ENCODE measurements at regions not wholly inside any gene's neighbourhood (a gene's known extent, or its start where the extent isn't known, plus 50 kb on each side); places are given as distances from the start of the nearest gene placed in this dataset.
"Not testable (repeated sequence)": the region's sequence is repeated elsewhere in the genome, so short reads cannot be mapped to it uniquely, and the experiment has no call there.

DNA sequence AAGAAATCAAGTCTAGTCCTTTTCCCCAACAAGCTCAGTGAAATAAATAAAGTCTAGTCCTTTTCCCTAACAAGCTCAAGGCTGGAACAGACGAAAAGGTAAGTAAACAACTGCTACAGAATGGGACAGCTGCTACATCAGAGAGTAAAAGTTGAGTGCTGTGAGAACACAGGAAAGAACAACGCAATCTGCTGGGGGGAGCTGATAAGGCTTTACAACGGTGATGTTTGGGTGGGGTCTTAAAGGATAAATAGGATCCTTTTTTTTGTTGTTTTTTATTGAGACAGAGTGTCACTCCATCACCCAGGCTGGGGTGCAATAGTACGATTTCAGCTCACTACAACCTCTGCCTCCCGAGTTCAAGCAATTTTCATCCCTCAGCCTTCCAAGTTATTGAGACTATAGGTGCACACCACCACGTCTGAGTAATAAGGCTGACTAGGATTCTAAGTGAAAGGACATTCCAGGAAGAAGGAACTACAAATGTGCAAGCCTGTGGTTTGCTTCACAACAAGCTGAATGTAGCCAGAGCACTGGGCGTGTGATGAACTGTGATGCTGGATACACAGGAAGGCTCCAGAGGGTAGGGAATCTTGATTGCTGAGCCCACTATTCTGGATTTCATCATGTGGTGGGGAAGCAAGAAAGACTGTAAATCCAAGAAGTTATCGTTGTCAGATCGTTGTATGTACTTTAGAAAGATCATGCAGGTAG lies 54.7 kb upstream of the KCTD7 start:
- H3K4me1 Mint-ChIP-seq: peaks cover 25% of the 10 kb centered on the region
- H3K27ac Mint-ChIP-seq; H3K9me3 Mint-ChIP-seq; intact Hi-C loops (cut with micrococcal nuclease); H3K27me3 Mint-ChIP-seq; DNase-seq; H3K4me3 Mint-ChIP-seq: not testable (repeated sequence)
- peaks cover 70% of the 10 kb centered on the region for H3K36me3 Mint-ChIP-seq (ENCODE audit: low read depth)

DNA sequence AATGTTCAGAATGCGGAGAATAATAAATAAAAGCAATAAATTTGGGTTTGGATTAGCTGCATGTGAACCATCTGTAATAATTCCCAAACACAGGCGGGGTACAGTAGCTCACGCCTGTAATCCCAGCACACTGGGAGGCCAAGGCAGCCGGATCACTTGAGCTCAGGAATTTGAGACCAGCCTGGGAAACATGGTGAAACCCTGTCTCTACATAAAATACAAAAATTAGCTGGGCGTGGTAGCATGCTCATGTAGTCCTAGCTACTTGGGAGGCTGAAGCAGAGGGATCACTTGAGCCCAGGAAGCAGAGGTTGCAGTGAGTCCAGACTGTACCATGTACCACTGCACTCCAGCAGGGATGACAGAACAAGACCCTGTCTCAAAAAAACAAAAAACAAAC lies 53.9 kb upstream of the KCTD7 start:
- H3K27ac Mint-ChIP-seq; intact Hi-C loops (cut with micrococcal nuclease): not testable (repeated sequence)
- peaks cover 68% of the 10 kb centered on the region for H3K36me3 Mint-ChIP-seq (ENCODE audit: low read depth)

DNA sequence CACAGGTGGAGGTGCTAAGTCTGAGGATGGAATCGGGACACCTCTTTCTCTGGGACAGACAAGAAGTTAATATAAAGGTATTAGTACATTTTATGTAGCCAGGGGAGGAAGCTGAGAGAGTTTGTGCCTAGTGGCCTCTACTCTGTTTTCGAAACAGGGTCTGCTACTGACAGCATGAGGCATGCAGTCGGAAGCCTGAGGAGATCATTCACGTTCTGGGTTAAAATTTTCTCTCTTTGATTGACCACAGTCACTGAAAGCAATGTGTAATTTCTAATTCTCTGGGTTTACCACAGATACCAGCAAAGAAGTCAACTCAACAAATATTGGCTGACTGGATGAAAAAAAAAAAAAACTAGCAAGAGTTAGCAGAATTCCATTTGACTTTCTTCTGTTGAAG lies 53.3 kb upstream of the KCTD7 start:
- Mint-ChIP-seq H3K4me3 (no peak overlapping the region), H3K4me1 (peaks cover 26% of the 10 kb centered on the region), H3K27me3 (no peaks in the 10 kb centered on the region), H3K9me3 (no peaks in the 10 kb centered on the region), H3K27ac (no peak overlapping the region), H3K36me3 (ENCODE audit: low read depth) (peaks cover 62% of the 10 kb centered on the region)
- DNase-seq: no peak
- intact Hi-C loops (cut with micrococcal nuclease): no loop called here

More for the DNA sequence above, 53.9 kb upstream of the KCTD7 start:
- H3K4me3 Mint-ChIP-seq, H3K27me3 Mint-ChIP-seq, DNase-seq, H3K9me3 Mint-ChIP-seq: not testable (repeated sequence)
- H3K4me1 Mint-ChIP-seq: peaks cover 27% of the 10 kb centered on the region

DNA sequence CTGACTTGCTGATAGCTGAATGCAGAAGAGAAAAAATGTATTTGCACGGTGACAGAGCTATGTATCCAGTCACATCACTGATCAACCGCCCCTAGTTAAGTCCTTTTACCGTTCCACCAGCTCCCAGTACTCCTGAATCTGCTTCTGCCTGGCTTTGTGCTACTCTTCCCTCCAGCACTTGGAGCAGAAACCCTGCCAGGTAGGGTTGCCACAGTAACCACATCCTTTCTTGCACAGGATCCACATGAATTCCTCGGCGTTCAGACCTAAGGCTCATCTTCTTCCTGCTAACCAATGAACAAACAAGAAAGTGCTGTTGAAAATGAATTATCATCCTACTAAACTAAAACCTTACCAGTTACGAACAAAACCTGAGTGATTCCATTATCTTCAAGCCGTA lies 52.0 kb upstream of the KCTD7 start:
- Mint-ChIP-seq H3K27ac (no peak overlapping the region), H3K4me3 (no peak overlapping the region), H3K36me3 (ENCODE audit: low read depth) (peaks cover 56% of the 10 kb centered on the region), H3K27me3 (no peaks in the 10 kb centered on the region), H3K9me3 (no peaks in the 10 kb centered on the region), H3K4me1 (peaks cover 27% of the 10 kb centered on the region)
- intact Hi-C loops (cut with micrococcal nuclease): no loop called here
- no peak for DNase-seq
